CD4-positive, alpha-beta T cell (primary cell): ENCODE measurements at regions not wholly inside any gene's neighbourhood (a gene's known extent, or its start where the extent isn't known, plus 50 kb on each side); places are given as distances from the start of the nearest gene placed in this dataset.

Source experiments
- ATAC-seq: fragments of 200-7000 bp; cut with Tn5 transposase; one replicate; pipeline ENCODE4 v1.10.0; 2022; ENCODE audit warnings: mild to moderate bottlenecking; ENCODE audit not compliant: poor library complexity
- CTCF ChIA-PET: fragments of 350-600 bp; sonication (Branson Sonifier 250); formaldehyde crosslinking; loops from one replicate; lab custom pipeline; 2021; ENCODE audit warnings: antibody characterized with exemption, inconsistent platforms; lab: Charles Lee
- POLR2A ChIA-PET: fragments of 350-600 bp; sonication (Branson Sonifier 250); formaldehyde crosslinking; loops from one replicate; lab custom pipeline; 2021; ENCODE audit warnings: antibody characterized with exemption, inconsistent platforms; lab: Charles Lee
- DNase-seq, 14 experiments: peaks; one replicate each; pipeline ENCODE4 v3.0.0-alpha.2; 2013 to 2020; ENCODE audit warnings: mixed read lengths in 2 of 14
- H3K27ac ChIP-seq, 2 donors: one replicate each; pipeline versions ENCODE4 v1.5.1 to v1.7.0; 2013; ENCODE audit warnings: low read length in 2 of 2, low read depth in 1 of 2, mild to moderate bottlenecking in 1 of 2
- H3K27me3 ChIP-seq, 2 experiments: 1 replicate in 1 of 2; 2 replicates in 1 of 2; pipeline versions ENCODE4 v1.6.1 to v1.7.0; 2013; ENCODE audit warnings: low read length in 2 of 2, control low read depth in 1 of 2, mild to moderate bottlenecking in 1 of 2, moderate library complexity in 1 of 2; ENCODE audit not compliant: insufficient read depth in 2 of 2, control insufficient read depth in 1 of 2
- H3K36me3 ChIP-seq: one replicate; pipeline ENCODE4 v1.6.1; 2013; ENCODE audit warnings: low read length, control low read depth; ENCODE audit not compliant: insufficient read depth
- H3K4me1 ChIP-seq: one replicate; pipeline ENCODE4 v1.6.1; 2013; ENCODE audit warnings: low read length, control low read depth; ENCODE audit not compliant: insufficient read depth
- H3K4me3 ChIP-seq: one replicate; pipeline ENCODE4 v1.5.1; 2013; ENCODE audit warnings: mild to moderate bottlenecking, low read length, moderate library complexity
- H3K9me3 ChIP-seq, 2 experiments: 1 replicate in 1 of 2; 2 replicates in 1 of 2; pipeline versions ENCODE4 v1.6.1 to v1.7.0; 2013; ENCODE audit warnings: low read length in 2 of 2, mild to moderate bottlenecking in 2 of 2, control low read depth in 1 of 2, moderate library complexity in 1 of 2; ENCODE audit not compliant: control insufficient read depth in 1 of 2, insufficient read depth in 1 of 2
- H3K27ac Mint-ChIP-seq: one replicate; pipeline ENCODE4 v1.8.0; 2020; ENCODE audit warnings: mixed read lengths
- H3K27me3 Mint-ChIP-seq: one replicate; pipeline ENCODE4 v1.8.0; 2021; ENCODE audit warnings: mixed read lengths
- H3K36me3 Mint-ChIP-seq: one replicate; pipeline ENCODE4 v1.8.0; 2021; ENCODE audit warnings: low read depth, mixed read lengths
- H3K4me1 Mint-ChIP-seq: one replicate; pipeline ENCODE4 v1.8.0; 2021; ENCODE audit warnings: low read depth, mixed read lengths
- H3K4me3 Mint-ChIP-seq: one replicate; pipeline ENCODE4 v1.8.0; 2020; ENCODE audit warnings: mild to moderate bottlenecking, mixed read lengths
- H3K9me3 Mint-ChIP-seq: one replicate; pipeline ENCODE4 v1.8.0; 2020; ENCODE audit warnings: mixed read lengths
- intact Hi-C, 2 experiments: fragments of 100-400 bp; cut with DNase I in 1 of 2; cut with micrococcal nuclease in 1 of 2; formaldehyde crosslinking; loops; one replicate each; pipeline versions ENCODE4 v1.15.1 to v1.9.0; 2023 to 2025; cut with DNase I, micrococcal nuclease
- TF ChIP-seq, protein P1 (sequence below): fragments of 200-600 bp; IDR thresholded peaks from one replicate; pipeline ENCODE4 v1.8.0; 2022; ENCODE audit warnings: antibody characterized with exemption, mild to moderate bottlenecking

DNA sequence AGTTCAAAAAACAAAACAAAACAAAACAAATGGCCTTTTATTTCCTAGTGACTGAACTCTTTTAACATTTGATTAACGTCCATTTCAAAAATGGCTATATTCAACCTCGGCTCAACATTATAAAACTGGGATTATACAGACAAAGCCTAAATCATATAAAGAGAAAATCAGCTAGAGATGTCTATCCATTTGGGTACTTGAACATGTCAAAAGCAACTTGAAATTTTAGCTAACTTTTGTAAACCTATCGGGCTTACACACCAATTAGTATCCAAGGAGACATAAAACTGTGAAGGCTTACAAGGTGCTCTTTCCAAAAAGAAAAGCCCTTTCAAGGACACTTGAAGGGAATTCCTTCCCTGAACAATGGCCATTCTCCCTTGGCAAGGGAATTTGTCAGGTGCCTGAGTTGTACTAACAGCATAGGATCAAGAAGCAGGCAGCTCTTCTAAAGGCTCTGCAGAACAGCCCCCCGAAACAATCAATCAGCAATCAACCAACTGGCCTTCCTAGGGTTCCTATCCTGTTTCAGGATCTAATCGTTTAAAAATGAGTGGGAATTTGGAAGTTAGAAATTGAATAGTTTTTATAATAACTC lies 633.7 kb upstream of the HTR2C start:
- H3K4me1 ChIP-seq = no peaks in the 10 kb centered on the region

DNA sequence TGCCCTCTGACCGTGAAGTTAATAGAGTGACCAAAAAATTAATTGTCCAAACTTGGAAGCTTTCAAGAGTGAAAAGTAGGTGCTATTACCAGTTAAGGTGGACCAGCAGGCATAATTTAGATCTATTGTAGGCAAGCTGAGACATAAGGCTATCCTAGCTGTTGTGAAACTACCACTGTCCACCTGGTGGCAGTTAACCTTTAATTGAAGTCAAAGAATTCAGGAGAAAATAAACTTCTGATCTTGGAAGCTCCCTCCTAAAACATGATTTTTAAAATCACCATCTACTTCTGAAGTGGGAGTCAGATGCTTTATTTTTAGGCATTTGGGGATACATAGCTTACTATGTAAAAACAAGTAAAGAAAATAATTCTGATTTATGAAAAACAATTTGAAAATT lies 636.3 kb upstream of the HTR2C start:
- Histone ChIP-seq H3K9me3 (no peaks in the 10 kb centered on the region), H3K36me3 (no peaks in the 10 kb centered on the region), H3K27ac (no peak overlapping the region), H3K4me3 (no peak overlapping the region), H3K27me3 (no peaks in the 10 kb centered on the region), H3K4me1 (no peaks in the 10 kb centered on the region)
- ChIA-PET CTCF (no interaction called here), POLR2A (no interaction called here)
- H3K27ac Mint-ChIP-seq = no peak overlapping the region
- H3K9me3 Mint-ChIP-seq = no peaks in the 10 kb centered on the region
- ATAC-seq (no peak), DNase-seq (no peak)
- no peak overlapping the region for H3K4me3 Mint-ChIP-seq
- H3K36me3 Mint-ChIP-seq = no peaks in the 10 kb centered on the region
- TF ChIP-seq, protein P1, sequence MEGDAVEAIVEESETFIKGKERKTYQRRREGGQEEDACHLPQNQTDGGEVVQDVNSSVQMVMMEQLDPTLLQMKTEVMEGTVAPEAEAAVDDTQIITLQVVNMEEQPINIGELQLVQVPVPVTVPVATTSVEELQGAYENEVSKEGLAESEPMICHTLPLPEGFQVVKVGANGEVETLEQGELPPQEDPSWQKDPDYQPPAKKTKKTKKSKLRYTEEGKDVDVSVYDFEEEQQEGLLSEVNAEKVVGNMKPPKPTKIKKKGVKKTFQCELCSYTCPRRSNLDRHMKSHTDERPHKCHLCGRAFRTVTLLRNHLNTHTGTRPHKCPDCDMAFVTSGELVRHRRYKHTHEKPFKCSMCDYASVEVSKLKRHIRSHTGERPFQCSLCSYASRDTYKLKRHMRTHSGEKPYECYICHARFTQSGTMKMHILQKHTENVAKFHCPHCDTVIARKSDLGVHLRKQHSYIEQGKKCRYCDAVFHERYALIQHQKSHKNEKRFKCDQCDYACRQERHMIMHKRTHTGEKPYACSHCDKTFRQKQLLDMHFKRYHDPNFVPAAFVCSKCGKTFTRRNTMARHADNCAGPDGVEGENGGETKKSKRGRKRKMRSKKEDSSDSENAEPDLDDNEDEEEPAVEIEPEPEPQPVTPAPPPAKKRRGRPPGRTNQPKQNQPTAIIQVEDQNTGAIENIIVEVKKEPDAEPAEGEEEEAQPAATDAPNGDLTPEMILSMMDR = no peak
- no peaks in the 10 kb centered on the region for H3K27me3 Mint-ChIP-seq
- H3K4me1 Mint-ChIP-seq = no peaks in the 10 kb centered on the region
- intact Hi-C loops = no loop called here

More for the DNA sequence above, 633.7 kb upstream of the HTR2C start:
- no peak for ATAC-seq
- ChIA-PET CTCF (no interaction called here), POLR2A (no interaction called here)
- Mint-ChIP-seq H3K4me1 (no peaks in the 10 kb centered on the region), H3K36me3 (no peaks in the 10 kb centered on the region), H3K9me3 (no peaks in the 10 kb centered on the region), H3K4me3 (no peak overlapping the region), H3K27ac (no peak overlapping the region), H3K27me3 (no peaks in the 10 kb centered on the region)
- DNase-seq = no peak
- Histone ChIP-seq H3K9me3 (no peaks in the 10 kb centered on the region), H3K4me3 (no peak overlapping the region), H3K27me3 (no peaks in the 10 kb centered on the region), H3K36me3 (no peaks in the 10 kb centered on the region), H3K27ac (no peak overlapping the region)
- intact Hi-C loops = no loop called here
- TF ChIP-seq, protein P1 = no peak

DNA sequence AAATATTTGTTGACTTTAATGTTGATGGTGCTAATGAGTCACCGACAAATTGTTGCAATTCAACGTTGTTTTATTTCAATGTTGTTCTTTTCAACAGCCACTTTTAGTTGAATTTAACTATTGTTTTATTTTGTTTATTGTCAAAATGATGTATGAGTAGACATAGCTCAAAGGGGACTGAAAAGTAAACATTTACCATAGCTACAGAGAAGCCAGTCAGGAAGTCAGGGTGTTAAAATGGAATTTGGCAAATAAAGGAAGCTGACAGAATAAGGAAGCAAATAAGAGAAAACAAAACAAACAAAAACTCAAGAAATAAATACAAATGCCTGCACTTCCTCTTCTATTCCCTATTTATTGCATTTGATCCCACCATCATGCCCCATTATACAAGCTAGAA lies 648.4 kb upstream of the HTR2C start:
- Histone ChIP-seq H3K36me3 (no peaks in the 10 kb centered on the region), H3K27me3 (no peaks in the 10 kb centered on the region), H3K4me3 (no peak overlapping the region), H3K4me1 (no peaks in the 10 kb centered on the region), H3K9me3 (no peaks in the 10 kb centered on the region), H3K27ac (no peak overlapping the region)
- H3K27me3 Mint-ChIP-seq = no peaks in the 10 kb centered on the region
- no peaks in the 10 kb centered on the region for H3K4me1 Mint-ChIP-seq
- H3K4me3 Mint-ChIP-seq = no peak overlapping the region
- no peak for ATAC-seq
- ChIA-PET CTCF (no interaction called here), POLR2A (no interaction called here)
- TF ChIP-seq, protein P1 = no peak
- no peak overlapping the region for H3K27ac Mint-ChIP-seq
- no peaks in the 10 kb centered on the region for H3K9me3 Mint-ChIP-seq
- no peaks in the 10 kb centered on the region for H3K36me3 Mint-ChIP-seq
- intact Hi-C loops = no loop called here
- DNase-seq = no peak
